GM12878 (cell line): ENCODE measurements at regions not wholly inside any gene's neighbourhood (a gene's known extent, or its start where the extent isn't known, plus 50 kb on each side); places are given as distances from the start of the nearest gene placed in this dataset.

Experiments
- CREB1 ChIP-seq: IDR thresholded peaks from 2 replicates; pipeline ENCODE4 v1.6.1; 2012; ENCODE audit warnings: low read depth, mild to moderate bottlenecking, inconsistent platforms
- NBN ChIP-seq: fragments of 450-650 bp; IDR thresholded peaks from 2 replicates; pipeline ENCODE4 v1.6.1; 2016
- NRF1 ChIP-seq: conservative IDR thresholded peaks from 2 replicates; pipeline ENCODE4 v1.6.1; 2011; ENCODE audit warnings: mild to moderate bottlenecking, low read depth, low read length, improper control_type of control experiment
- POLR2AphosphoS5 ChIP-seq: IDR thresholded peaks from 2 replicates; pipeline ENCODE4 v1.6.1; 2011; ENCODE audit warnings: mild to moderate bottlenecking, low read length, inconsistent platforms
- REST ChIP-seq: IDR thresholded peaks from 2 replicates; pipeline ENCODE4 v1.6.1; 2012; ENCODE audit warnings: mild to moderate bottlenecking, low read depth, low read length
- TAF1 ChIP-seq: IDR thresholded peaks from 2 replicates; pipeline ENCODE4 v1.6.1; 2011; ENCODE audit warnings: mild to moderate bottlenecking, low read depth, low read length, borderline replicate concordance

- TF ChIP-seq NRF1, result no peak
- no peak for TF ChIP-seq CREB1
- TF ChIP-seq NBN, result no peak
- no peak for TF ChIP-seq POLR2AphosphoS5
- TF ChIP-seq REST, result no peak
- no peak for TF ChIP-seq TAF1
These were observed 80.4 kb upstream of the IRX3 start for GRCh38 chr16:54366943-54367342.
